ENCODE measurements at regions not wholly inside any gene's neighbourhood (a gene's known extent, or its start where the extent isn't known, plus 50 kb on each side); places are given as distances from the start of the nearest gene placed in this dataset.

- TF ChIP-seq ZNF462 (CRISPR knock-in tag; IDR thresholded peaks at IDR 0.05) = no peak
- no peak for TF ChIP-seq EZH2phosphoT487 (IDR thresholded peaks at IDR 0.05; ENCODE audit: unreplicated experiment)
- no peak for TF ChIP-seq POLR2AphosphoS5 (IDR thresholded peaks at IDR 0.05; ENCODE audit: low read depth)
- TF ChIP-seq NANOG (IDR thresholded peaks at IDR 0.05; ENCODE audit: borderline replicate concordance) = no peak
- TF ChIP-seq ZNF114 (CRISPR knock-in tag; IDR thresholded peaks at IDR 0.05) = no peak
- no peak for TF ChIP-seq ZNF331 (CRISPR knock-in tag; IDR thresholded peaks at IDR 0.05; ENCODE audit: low read depth)
These were observed 615.5 kb downstream of the RPL10L start (continued) for GRCh38 chr14:46036099-46036498.

DNA sequence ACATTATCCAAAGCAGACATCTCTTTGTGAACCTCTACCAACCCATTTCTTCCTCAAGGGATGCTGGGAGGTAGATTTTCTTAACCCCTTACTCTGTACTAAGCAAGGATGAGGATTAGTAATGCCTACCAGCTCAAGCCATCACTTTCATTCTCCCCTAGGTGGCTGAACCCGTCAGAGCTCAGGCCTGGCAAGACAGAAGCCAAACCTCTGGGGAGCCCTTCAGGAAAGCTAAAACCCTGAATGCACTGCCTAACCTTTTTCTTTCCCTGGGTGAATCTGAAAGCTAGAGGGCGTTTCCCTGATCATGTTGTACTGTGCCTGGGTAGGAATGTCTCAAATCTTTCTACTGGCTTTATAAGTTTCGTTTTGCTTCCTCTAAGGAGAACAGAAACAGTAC is 617.3 kb downstream of the RPL10L start:
- DNase-seq (ENCODE audit: low spot score) = peak; percentile 68

More for the DNA sequence above, 617.3 kb downstream of the RPL10L start:
- peaks cover 2% of the 10 kb centered on the region for H3K27me3 Mint-ChIP-seq (ENCODE audit: insufficient read depth, low read depth, poor library complexity)
- no peaks in the 10 kb centered on the region for H3K9me3 Mint-ChIP-seq
- no peaks in the 10 kb centered on the region for H3K9me2 ChIP-seq (ENCODE audit: insufficient read depth)
- H3K36me3 ChIP-seq (ENCODE audit: insufficient read depth) = no peaks in the 10 kb centered on the region
- no peak overlapping the region for H3K27ac ChIP-seq (ENCODE audit: low read depth)
- no peak overlapping the region for H2AFZ ChIP-seq
- H3K4me3 Mint-ChIP-seq = no peak overlapping the region
- no peak overlapping the region for H3K4me2 ChIP-seq
- H3K4me1 Mint-ChIP-seq = no peaks in the 10 kb centered on the region
- H3K36me3 Mint-ChIP-seq (ENCODE audit: low read depth) = no peaks in the 10 kb centered on the region
- H3K27me3 ChIP-seq (ENCODE audit: insufficient read depth) = no peaks in the 10 kb centered on the region
- H3K4me1 ChIP-seq (ENCODE audit: insufficient read depth) = no peaks in the 10 kb centered on the region
- H4K20me1 ChIP-seq (replicated peaks; ENCODE audit: insufficient read depth) = no peaks in the 10 kb centered on the region
- no peak overlapping the region for H3K27ac Mint-ChIP-seq
- no peak overlapping the region for H3K4me3 ChIP-seq
- no peak for TF ChIP-seq ZNF462 (CRISPR knock-in tag; IDR thresholded peaks at IDR 0.05)
- TF ChIP-seq CTCF (conservative IDR thresholded peaks at IDR 0.05; ENCODE audit: low read depth in 2 of 2) = peak; percentile 37 to 50
- no peaks in the 10 kb centered on the region for H3F3A ChIP-seq (replicated peaks; ENCODE audit: low read depth)
- peak; percentile 99 for ATAC-seq
- no peaks in the 10 kb centered on the region for H3K79me2 ChIP-seq (replicated peaks; ENCODE audit: insufficient read depth)

All from GM23338 (cell line).